ENCODE measurements at regions not wholly inside any gene's neighbourhood (a gene's known extent, or its start where the extent isn't known, plus 50 kb on each side); places are given as distances from the start of the nearest gene placed in this dataset.

GRCh38 chr1:87599569-87599968, 270.9 kb downstream of the LMO4 start:
- intact Hi-C loops (cut with DNase I) = no loop called here

DNA sequence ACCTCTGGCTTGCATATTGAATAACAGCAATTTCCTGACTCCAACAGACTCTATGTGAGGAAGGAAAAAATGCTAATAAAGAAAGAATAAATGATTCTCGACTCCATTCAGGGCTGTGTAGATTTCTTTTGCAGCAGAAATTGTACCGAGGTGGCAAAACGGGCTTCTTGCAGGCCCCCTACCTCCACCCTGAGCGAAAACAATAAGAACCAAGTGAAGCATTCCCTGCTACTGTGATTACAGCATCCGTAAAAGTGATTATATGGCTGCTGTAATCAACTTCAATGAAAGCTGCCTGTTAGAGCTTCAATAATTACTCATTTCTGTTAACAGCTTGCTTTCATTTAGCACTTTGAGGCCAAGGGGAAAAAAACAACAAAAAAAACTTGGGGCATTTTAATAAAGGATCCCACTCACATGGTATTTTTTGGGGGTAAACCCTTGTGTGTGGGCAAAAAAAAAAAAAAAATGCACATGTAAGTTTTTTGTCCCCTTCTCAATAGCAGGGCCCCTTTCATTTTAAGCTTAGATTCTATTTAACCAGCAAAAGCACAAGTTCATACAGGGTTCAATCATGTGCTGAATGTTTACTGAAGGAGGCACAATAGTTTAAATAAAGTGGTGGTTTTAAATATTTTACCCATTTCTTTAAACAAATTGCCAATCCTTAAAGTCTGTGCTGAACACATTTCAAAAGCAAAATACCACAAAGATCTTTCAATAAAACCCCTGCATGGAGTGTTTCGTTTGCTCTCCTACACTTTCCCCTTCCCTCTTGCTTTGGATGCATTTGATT, 271.6 kb downstream of the LMO4 start:
- Histone ChIP-seq H3K4me3 (no peak overlapping the region), H3K27me3 (no peaks in the 10 kb centered on the region), H3K36me3 (no peaks in the 10 kb centered on the region), H3K27ac (no peak overlapping the region), H3K9me3 (no peaks in the 10 kb centered on the region), H3K4me1 (peaks cover 0 to 21% (median 1%) of the 10 kb centered on the region in 3 donors)
- intact Hi-C loops (cut with DNase I) = no loop called here
- no peak for TF ChIP-seq POLR2A (IDR thresholded peaks at IDR 0.05)
- TF ChIP-seq, protein P1, sequence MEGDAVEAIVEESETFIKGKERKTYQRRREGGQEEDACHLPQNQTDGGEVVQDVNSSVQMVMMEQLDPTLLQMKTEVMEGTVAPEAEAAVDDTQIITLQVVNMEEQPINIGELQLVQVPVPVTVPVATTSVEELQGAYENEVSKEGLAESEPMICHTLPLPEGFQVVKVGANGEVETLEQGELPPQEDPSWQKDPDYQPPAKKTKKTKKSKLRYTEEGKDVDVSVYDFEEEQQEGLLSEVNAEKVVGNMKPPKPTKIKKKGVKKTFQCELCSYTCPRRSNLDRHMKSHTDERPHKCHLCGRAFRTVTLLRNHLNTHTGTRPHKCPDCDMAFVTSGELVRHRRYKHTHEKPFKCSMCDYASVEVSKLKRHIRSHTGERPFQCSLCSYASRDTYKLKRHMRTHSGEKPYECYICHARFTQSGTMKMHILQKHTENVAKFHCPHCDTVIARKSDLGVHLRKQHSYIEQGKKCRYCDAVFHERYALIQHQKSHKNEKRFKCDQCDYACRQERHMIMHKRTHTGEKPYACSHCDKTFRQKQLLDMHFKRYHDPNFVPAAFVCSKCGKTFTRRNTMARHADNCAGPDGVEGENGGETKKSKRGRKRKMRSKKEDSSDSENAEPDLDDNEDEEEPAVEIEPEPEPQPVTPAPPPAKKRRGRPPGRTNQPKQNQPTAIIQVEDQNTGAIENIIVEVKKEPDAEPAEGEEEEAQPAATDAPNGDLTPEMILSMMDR (IDR thresholded peaks at IDR 0.05) = no peak
- WGBS, 2 donors = 69 to 76% methylated on average over 6 of the region's 6 CpGs
- DNase-seq = no peak

More at GRCh38 chr1:87599569-87599968, 270.9 kb downstream of the LMO4 start:
- no peaks in the 10 kb centered on the region for H3K27me3 ChIP-seq
- DNase-seq = no peak
- no peaks in the 10 kb centered on the region for H3K36me3 ChIP-seq
- WGBS, 2 donors = 77 to 82% methylated on average over 2 of the region's 2 CpGs
- no peak overlapping the region for H3K27ac ChIP-seq
- H3K9me3 ChIP-seq = no peaks in the 10 kb centered on the region
- TF ChIP-seq, protein P1 (IDR thresholded peaks at IDR 0.05) = no peak
- no peak for TF ChIP-seq POLR2A (IDR thresholded peaks at IDR 0.05)
- no peak overlapping the region for H3K4me3 ChIP-seq
- H3K4me1 ChIP-seq = peaks cover 0 to 28% (median 7%) of the 10 kb centered on the region in 3 donors

GRCh38 chr1:87600854-87601253, 272.2 kb downstream of the LMO4 start:
- TF ChIP-seq, protein P1 (IDR thresholded peaks at IDR 0.05) = no peak
- TF ChIP-seq POLR2A (IDR thresholded peaks at IDR 0.05) = no peak
- H3K27me3 ChIP-seq = no peaks in the 10 kb centered on the region
- no peak for DNase-seq
- no peak overlapping the region for H3K4me3 ChIP-seq
- intact Hi-C loops (cut with DNase I) = no loop called here
- no peaks in the 10 kb centered on the region for H3K9me3 ChIP-seq
- peaks cover 0 to 18% (median 0%) of the 10 kb centered on the region in 3 donors for H3K4me1 ChIP-seq
- H3K27ac ChIP-seq = no peak overlapping the region
- H3K36me3 ChIP-seq = no peaks in the 10 kb centered on the region
- 29 to 33% methylated on average over 1 of the region's 1 CpG for WGBS, 2 donors

DNA sequence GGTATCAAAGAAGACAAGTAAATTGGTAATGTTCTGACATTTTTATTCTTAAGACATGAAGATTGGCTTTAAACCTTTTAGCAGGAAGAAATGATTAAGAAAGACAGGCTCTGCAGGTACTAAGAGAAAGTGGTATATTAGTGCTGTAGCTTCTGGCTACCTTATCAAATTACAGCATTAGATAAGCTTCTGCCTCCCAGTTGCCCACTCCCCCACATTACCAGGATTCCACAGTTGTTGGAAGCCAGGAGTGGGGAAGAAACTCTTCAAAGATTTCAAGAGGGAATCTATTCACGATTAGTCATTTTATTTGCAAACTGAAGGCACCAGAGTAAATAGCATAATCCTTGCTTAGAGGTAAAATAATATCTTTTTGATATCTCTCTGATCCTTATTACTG, 274.9 kb downstream of the LMO4 start:
- TF ChIP-seq, protein P1 (IDR thresholded peaks at IDR 0.05) = no peak
- TF ChIP-seq POLR2A (IDR thresholded peaks at IDR 0.05) = no peak
- Histone ChIP-seq H3K4me3 (no peak overlapping the region), H3K9me3 (no peaks in the 10 kb centered on the region), H3K27ac (peak overlapping the region in 3 of 4 donors; percentile 45 to 67 (median 55)), H3K27me3 (no peaks in the 10 kb centered on the region), H3K36me3 (no peaks in the 10 kb centered on the region), H3K4me1 (peaks cover 0 to 18% (median 0%) of the 10 kb centered on the region in 3 donors)
- WGBS, 2 donors = 61 to 82% methylated on average over 1 of the region's 1 CpG
- no peak for DNase-seq
- intact Hi-C loops (cut with DNase I) = no loop called here

DNA sequence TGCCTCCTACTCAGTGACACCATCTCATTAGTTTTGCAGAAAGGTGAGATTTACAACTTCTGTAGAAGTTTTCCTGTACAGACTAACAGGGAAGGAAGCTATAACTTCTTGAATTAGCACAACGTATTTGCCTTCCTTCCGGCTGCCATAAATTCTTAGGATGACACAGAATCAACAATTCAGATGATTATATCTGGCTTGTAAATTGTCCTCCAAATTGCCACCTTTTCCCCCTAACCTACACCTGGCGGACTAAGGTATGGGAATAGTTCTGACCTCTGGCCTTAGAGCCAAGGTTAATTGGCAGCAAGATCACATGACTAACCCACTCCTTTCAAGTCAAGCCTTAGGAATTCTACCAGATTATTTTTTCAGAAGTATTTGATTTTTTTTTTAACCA, 284.3 kb downstream of the LMO4 start:
- DNase-seq = no peak
- H3K4me3 ChIP-seq = no peak overlapping the region
- no peaks in the 10 kb centered on the region for H3K36me3 ChIP-seq
- no peak overlapping the region for H3K27ac ChIP-seq
- no peaks in the 10 kb centered on the region for H3K27me3 ChIP-seq
- TF ChIP-seq POLR2A (IDR thresholded peaks at IDR 0.05) = no peak
- TF ChIP-seq, protein P1 (IDR thresholded peaks at IDR 0.05) = no peak
- H3K4me1 ChIP-seq = no peaks in the 10 kb centered on the region
- intact Hi-C loops (cut with DNase I) = no loop called here
- WGBS, 2 donors = 59 to 78% methylated on average over 3 of the region's 3 CpGs
- H3K9me3 ChIP-seq = no peaks in the 10 kb centered on the region
